DND-41 (cell line): ENCODE measurements at regions not wholly inside any gene's neighbourhood (a gene's known extent, or its start where the extent isn't known, plus 50 kb on each side); places are given as distances from the start of the nearest gene placed in this dataset.

ENCODE experiments used
- ATAC-seq: fragments of 200-7000 bp; cut with Tn5 transposase; 3 replicates; pipeline ENCODE4 v1.9.1; 2021; ENCODE audit warnings: low read depth; ENCODE audit not compliant: insufficient read depth
- DNase-seq: peaks from one replicate; pipeline ENCODE4 v3.0.0-alpha.2; 2020
- H2AFZ ChIP-seq: 2 replicates; pipeline ENCODE4 v1.6.0; 2012; ENCODE audit warnings: low read depth, low read length
- H3K27ac ChIP-seq: 2 replicates; pipeline ENCODE4 v1.5.1; 2012; ENCODE audit warnings: low read length, inconsistent platforms
- H3K27me3 ChIP-seq: fragments of 200-600 bp; sonication (generic); 2 replicates; pipeline ENCODE4 v1.6.0; 2012; ENCODE audit warnings: low read length, mild to moderate bottlenecking, inconsistent platforms; ENCODE audit not compliant: insufficient read depth, poor library complexity
- H3K36me3 ChIP-seq: 2 replicates; pipeline ENCODE4 v1.5.1; 2012; ENCODE audit warnings: low read length, inconsistent platforms; ENCODE audit not compliant: insufficient read depth
- H3K4me1 ChIP-seq: 2 replicates; pipeline ENCODE4 v1.5.1; 2012; ENCODE audit warnings: mild to moderate bottlenecking, low read length; ENCODE audit not compliant: insufficient read depth
- H3K4me2 ChIP-seq: 2 replicates; pipeline ENCODE4 v1.6.0; 2012; ENCODE audit warnings: mild to moderate bottlenecking, moderate library complexity, low read length, inconsistent platforms; ENCODE audit not compliant: insufficient read depth
- H3K4me3 ChIP-seq, 2 experiments: fragments of 200-600 bp in 1 of 2; shearing (Covaris generic) in 1 of 2; 2 replicates each; pipeline ENCODE4 v1.5.1; 2012 to 2016; ENCODE audit warnings: inconsistent platforms in 2 of 2, low read length in 2 of 2, mild to moderate bottlenecking in 2 of 2, low read depth in 1 of 2, moderate library complexity in 1 of 2
- H3K79me2 ChIP-seq: 2 replicates; pipeline ENCODE4 v1.6.0; 2012; ENCODE audit warnings: low read length, inconsistent platforms; ENCODE audit not compliant: insufficient read depth
- H3K9ac ChIP-seq: 2 replicates; pipeline ENCODE4 v1.6.0; 2012; ENCODE audit warnings: low read depth, mild to moderate bottlenecking, inconsistent platforms, low read length, moderate library complexity
- H3K9me3 ChIP-seq: 2 replicates; pipeline ENCODE4 v1.5.1; 2012; ENCODE audit warnings: low read length, moderate library complexity, mild to moderate bottlenecking, inconsistent platforms; ENCODE audit not compliant: insufficient read depth, severe bottlenecking
- H4K20me1 ChIP-seq: 2 replicates; pipeline ENCODE4 v1.6.0; 2012; ENCODE audit warnings: low read length; ENCODE audit not compliant: insufficient read depth
- CTCF ChIP-seq: IDR thresholded peaks from 2 replicates; pipeline ENCODE4 v1.5.1; 2012; ENCODE audit warnings: borderline replicate concordance, low read length, moderate library complexity, mild to moderate bottlenecking; ENCODE audit not compliant: poor library complexity, severe bottlenecking; ENCODE audit errors: extremely low read depth
- EZH2 ChIP-seq: IDR thresholded peaks from 3 replicates; pipeline ENCODE4 v1.6.1; 2012; ENCODE audit warnings: borderline replicate concordance, low read depth, mild to moderate bottlenecking, moderate library complexity, low read length, inconsistent platforms; ENCODE audit not compliant: severe bottlenecking

- H3K4me2 ChIP-seq = no peak overlapping the region
Measured at GRCh38 chr6:164911151-164911550, 398.3 kb downstream of the C6orf118 start.

DNA sequence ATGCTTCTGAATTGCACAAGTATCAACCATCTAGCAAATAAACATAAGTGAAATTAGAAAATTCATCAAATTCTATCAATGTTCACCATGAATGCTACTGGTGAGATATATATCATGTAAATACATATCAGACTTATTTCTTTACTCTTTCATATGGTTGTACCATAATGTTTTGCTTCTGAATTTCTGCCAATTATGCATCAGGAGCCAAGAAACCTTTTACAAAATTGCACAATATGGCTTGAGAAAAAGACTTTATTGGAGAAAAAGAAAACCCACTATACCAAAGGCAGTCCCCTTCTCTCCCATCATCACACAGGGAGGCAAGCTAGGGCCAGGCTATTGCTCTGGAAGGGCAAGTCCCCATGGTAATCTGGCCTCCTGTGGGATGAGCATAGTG is 402.6 kb downstream of the C6orf118 start:
- no peaks in the 10 kb centered on the region for H4K20me1 ChIP-seq
- no peak overlapping the region for H2AFZ ChIP-seq
- H3K4me2 ChIP-seq = no peak overlapping the region
- H3K9ac ChIP-seq = no peak overlapping the region
- no peaks in the 10 kb centered on the region for H3K36me3 ChIP-seq
- no peaks in the 10 kb centered on the region for H3K27me3 ChIP-seq
- ATAC-seq (no peak), DNase-seq (no peak)
- no peaks in the 10 kb centered on the region for H3K9me3 ChIP-seq
- no peaks in the 10 kb centered on the region for H3K79me2 ChIP-seq
- H3K27ac ChIP-seq = no peak overlapping the region
- H3K4me3 ChIP-seq = no peak overlapping the region
- no peaks in the 10 kb centered on the region for H3K4me1 ChIP-seq
- TF ChIP-seq EZH2 (no peak), CTCF (no peak)

More at GRCh38 chr6:164911151-164911550, 398.3 kb downstream of the C6orf118 start:
- no peak overlapping the region for H3K4me3 ChIP-seq
- no peaks in the 10 kb centered on the region for H3K27me3 ChIP-seq
- DNase-seq = no peak
- no peak overlapping the region for H3K9ac ChIP-seq
- no peaks in the 10 kb centered on the region for H4K20me1 ChIP-seq
- H3K9me3 ChIP-seq = no peaks in the 10 kb centered on the region
- no peaks in the 10 kb centered on the region for H3K4me1 ChIP-seq
- no peaks in the 10 kb centered on the region for H3K79me2 ChIP-seq
- no peak overlapping the region for H2AFZ ChIP-seq
- TF ChIP-seq EZH2 (no peak), CTCF (no peak)
- H3K27ac ChIP-seq = no peak overlapping the region
- no peaks in the 10 kb centered on the region for H3K36me3 ChIP-seq
- no peak for ATAC-seq

DNA sequence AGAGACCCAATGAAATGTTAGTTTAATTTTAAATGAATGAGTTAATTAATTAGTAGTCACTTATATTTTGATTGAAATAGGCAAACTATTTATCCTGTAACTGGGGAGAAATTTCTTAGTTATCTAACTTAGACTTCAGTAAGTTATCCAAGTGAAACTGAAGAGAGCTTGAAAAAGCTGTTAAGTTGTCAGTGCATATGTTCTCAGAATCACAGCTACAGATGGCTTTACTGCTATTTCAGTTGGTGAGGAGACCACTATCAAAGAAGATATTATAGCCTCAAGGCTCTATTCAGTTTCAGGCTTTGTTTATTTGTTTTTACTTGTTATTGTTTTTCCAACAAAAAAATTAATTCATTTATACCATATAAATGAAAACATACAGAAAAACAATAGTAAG is 404.1 kb downstream of the C6orf118 start:
- ATAC-seq = no peak
- Histone ChIP-seq H4K20me1 (no peaks in the 10 kb centered on the region), H2AFZ (no peak overlapping the region)

More for the DNA sequence above, 404.1 kb downstream of the C6orf118 start:
- Histone ChIP-seq H3K27ac (no peak overlapping the region), H3K4me2 (no peak overlapping the region), H3K4me3 (no peak overlapping the region), H3K4me1 (no peaks in the 10 kb centered on the region), H3K9ac (no peak overlapping the region), H3K27me3 (no peaks in the 10 kb centered on the region), H3K36me3 (no peaks in the 10 kb centered on the region), H3K79me2 (no peaks in the 10 kb centered on the region), H3K9me3 (no peaks in the 10 kb centered on the region)
- no peak for DNase-seq
- TF ChIP-seq EZH2 (no peak), CTCF (no peak)
